HG03280 (cell line): ENCODE measurements at regions not wholly inside any gene's neighbourhood (a gene's known extent, or its start where the extent isn't known, plus 50 kb on each side); places are given as distances from the start of the nearest gene placed in this dataset.
"Not testable (repeated sequence)": the region's sequence is repeated elsewhere in the genome, so short reads cannot be mapped to it uniquely, and the experiment has no call there.

Experiments used
- ATAC-seq: cut with Tn5 transposase; IDR thresholded peaks from one replicate; pipeline ENCODE4 v1.9.1; 2021; ENCODE audit warnings: mild to moderate bottlenecking, moderate library complexity; ENCODE audit not compliant: unreplicated experiment

DNA sequence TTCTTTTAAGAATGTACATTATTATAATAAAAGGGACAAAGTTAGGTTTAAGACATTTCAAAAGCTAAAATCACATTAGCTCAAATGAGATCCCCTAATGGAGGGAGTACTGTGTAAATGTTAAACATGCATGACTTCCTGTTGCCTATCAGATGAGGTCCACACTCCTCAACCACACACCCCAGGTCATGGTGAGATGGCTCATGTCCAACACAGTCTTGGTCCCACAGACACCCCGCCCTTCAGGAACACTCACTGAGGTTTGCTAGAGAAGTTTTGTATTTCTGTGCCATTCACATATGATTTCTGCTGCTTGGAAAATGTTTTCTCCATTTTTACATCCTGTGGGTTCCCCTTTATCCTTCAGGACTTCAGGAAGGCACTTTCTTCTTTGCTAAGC is 491.0 kb downstream of the SOX11 start:
- ATAC-seq: no peak

DNA sequence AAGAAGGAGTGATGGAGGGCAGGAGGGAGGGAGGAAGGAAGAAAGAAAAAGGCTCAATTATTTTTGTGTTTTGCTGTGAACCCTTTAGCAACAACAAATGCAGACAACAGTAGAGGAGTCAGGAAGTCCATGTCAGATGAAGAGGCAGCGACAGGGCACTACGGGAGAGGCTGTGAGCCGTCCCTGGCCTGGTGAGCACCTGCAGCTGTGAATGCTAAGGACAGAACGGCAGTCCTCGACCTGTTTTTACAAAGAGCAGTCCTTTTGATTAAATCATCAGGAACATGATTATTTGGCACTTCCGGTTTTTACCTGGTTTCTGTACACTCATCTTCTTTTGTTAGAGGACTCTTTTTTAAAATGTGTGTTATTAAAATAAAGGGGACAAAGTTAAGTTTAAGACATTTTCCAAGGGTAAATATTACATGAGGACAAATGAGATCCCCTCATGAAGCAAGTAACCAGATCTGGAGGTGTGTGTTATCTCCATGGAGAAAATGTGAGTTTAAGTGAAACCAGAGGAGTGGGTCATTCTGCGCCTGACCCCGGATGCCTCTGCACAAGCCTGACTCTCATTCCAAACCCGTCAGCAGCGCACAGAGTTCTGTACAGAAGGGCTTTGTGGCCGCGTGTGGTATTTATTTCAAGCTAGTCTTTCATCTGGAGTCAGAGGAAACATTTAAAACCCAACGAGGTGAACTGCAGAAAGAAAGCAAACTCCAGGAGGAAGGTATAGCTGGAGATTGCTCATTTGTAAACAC is 492.5 kb downstream of the SOX11 start:
- no peak for ATAC-seq

DNA sequence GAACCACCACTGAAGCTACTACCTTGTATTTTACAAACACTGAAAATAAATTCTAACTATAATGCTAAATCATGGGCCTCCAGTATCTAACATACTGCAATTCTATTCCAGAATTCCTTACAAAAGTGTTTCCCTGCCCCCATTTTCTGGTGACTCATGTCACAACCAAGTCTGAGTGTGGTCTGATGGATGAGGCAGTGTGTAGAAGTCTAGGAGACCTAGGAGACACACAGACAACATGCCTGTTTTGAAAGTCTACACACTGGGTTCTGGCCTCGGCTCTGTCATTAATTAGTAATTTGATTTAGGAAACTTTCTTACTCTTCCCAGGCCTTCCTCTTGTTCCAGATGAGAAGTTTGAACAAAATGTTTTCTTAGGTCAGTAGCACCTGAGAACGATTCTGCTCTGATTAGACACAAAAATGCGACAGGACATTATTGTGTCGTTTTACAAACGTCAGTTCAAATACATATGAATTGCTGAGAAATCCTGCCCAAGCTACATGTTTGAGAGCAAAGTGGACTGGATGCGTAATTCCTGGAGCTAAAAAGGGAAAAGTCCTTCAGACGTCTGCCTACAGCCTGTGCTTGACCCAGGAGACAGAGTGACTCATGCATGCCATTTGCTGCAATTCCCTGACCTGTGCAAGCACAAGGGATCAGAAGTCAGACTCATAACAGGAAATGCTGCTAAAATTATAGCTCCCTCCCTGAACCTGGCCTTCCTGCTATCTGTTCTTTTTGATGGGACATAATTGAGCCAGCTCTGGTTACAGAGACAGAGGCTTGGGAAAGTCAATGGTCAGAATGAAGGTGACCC is 494.4 kb downstream of the SOX11 start:
- ATAC-seq: no peak

DNA sequence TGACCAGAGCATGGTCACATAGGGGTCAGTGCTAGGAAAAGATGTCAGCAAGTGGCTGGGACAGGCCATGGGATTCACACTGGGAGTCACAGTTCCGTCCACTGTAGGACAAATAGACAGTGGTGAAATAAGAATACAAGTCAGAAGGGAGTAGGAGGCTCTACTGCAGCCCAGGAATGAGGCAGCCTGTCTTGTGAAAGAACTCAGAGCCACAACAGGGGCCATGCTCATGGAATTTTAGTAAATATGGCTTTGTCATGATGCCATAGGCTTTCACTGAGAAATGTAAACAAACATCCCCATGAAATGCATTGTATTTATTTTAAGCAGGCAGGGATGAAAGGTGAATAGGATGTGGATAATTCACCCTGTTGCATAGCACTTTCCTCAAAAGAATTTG is 504.3 kb downstream of the SOX11 start:
- ATAC-seq: no peak

DNA sequence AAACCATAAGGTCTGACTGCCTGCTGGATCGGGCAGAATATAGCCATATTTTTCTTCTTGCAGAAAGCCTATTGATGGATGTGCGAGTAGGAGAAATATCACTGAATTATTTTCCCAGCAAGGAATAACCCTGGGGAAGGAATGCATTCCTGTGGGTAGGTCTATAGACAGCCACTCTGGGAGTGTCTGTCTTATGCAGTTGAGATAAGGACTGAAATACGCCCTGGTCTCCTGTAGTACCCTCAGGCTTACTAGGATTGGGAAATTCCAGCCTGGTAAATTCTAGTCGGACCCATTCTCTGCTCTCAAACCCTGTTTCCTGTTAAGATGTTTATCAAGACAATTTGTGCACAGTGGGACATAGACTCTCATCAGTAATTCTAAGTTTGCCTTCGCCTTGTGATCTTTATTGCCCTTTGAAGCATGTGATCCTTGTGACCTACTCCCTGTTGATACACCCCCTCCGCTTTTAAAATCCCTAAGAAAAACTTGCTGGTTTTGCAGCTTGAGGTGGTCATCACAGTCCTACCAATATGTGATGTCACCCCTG is 506.3 kb downstream of the SOX11 start:
- ATAC-seq: not testable (repeated sequence)

DNA sequence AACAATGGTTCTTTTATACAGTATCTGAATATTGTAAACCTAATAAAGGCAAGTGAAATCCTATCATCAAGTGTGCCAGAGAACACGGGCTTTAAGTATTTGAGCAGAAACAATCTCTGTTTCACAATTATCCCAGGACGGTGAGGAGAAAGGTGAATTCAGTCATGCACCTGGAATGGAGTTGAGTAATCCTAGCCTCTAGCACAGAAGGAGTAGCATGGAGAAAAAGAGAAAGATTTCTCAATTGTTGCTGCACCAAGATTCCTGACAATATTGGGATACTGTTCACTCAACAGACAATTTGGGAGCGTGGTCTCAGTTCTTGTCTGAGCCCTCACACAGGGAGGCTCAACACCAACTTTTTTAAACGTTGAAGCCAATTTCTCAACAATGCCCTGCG is 510.6 kb downstream of the SOX11 start:
- no peak for ATAC-seq

DNA sequence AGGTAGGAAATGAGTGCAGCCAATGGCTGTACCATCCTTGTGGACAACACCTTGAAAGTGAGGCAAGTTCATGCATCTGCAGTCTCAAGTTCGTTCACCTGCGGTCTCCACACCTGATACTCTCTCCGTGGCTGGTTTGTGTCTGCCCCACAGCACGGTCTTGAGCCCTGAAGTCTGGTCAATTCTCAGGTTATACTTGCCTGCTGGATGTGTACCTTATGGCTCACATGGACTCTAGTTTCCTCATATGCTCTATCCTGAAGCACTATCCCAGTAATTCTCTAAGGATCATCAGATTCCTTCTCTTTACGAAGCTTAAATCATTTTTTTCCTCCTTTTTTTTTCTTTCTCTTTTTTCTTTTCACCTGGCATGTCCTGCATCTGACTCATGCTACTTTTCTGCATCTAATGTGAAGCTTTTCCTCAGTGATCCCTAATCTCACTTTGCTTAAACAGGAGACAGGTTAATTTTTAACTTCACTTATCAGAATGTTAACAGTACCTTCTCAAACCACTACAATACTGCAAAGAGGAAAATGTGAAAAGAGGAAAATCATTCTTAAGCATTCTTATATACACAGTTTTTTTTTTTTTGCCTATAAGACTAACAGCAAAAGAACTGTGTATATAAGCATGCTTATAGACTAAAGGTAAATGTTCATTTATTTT is 511.2 kb downstream of the SOX11 start:
- no peak for ATAC-seq

DNA sequence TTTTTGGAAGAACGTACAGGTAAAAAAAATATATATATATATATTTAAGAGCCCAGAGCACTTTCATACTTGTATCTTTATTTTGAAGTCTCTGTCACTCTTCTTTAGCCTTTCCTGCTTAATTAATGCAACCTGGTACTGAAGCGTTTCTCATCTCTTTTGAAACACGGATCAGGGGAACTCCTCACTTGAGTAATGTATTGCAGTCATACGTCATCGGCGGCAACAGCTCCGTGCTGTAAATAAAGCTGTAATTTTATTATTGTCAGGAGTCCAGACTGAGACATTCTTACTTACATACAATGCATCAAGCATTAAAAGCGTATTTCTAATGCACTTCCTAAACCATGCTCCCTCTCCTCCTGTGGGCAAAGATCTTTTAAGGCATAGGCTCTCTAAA is 514.7 kb downstream of the SOX11 start:
- no peak for ATAC-seq

DNA sequence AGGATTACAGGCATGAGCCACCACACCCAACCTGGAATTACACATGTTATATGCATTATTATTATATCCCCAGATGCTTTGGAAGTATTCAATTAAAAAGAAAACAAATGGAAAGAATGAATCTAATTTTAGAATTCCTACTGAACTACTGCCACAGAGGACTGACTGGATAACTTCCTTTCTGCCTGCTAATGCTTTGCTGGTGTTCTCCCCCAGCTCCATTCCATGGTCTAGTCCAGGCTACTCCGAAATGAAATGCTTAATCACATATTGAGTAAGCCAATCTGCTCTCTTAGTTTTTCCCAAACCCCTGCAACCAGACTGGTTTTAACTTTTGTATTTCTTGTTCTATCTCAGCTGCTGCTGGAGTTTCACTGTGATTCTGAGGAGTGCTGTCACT is 519.1 kb downstream of the SOX11 start:
- no peak for ATAC-seq

DNA sequence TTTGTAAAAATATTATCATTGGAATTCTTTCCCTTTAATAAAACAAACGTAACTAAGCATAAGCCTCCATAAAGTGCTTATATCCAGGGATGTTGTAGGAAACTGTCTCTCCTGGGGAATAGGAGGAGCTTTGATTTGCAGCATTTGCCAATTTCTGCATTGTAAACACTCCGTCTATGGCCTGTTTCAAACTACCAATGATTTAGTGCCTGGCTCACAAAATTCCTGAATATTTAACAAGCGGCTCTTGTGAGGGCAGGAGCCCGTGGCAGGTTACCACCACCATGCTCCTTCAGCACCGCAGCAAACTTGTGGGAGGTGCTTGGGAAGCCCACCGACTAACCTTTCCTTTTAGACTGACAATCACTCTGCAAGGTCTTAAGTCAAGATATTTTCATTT is 520.3 kb downstream of the SOX11 start:
- no peak for ATAC-seq

DNA sequence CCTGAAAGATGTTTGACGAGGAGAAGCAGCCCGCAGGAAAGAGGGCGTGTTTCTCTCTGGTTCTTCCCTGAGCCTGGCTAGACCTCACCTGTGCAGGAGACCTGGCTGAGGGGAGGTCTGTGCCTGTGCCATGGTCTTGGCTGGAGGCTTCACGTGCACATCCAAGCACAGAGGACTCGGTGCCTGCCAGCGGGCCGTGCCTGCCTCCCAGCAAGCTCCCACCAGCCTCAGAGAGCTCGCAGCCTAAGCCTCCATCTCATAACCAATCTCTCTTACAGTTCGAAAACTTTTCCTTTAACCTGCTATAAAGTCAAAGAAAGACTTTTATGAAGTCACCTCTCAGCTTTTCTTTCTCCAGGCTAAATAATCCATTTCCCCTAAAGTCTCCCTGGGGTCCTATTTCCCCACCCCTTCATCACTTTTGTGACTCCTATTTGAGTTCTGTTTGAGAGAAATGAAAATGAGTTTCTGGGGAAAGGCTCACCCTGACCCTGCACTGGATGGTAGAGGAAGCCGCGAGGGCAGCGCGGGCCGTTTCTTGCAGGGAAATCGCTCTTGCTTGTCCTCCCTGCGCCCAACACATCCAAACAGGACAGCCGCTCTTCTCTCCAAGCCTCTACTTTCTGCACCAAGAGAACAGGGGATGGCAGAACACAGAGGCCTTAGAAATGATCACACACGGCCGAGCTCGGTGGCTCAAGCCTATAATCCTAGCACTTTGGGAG is 521.0 kb downstream of the SOX11 start:
- ATAC-seq: no peak

DNA sequence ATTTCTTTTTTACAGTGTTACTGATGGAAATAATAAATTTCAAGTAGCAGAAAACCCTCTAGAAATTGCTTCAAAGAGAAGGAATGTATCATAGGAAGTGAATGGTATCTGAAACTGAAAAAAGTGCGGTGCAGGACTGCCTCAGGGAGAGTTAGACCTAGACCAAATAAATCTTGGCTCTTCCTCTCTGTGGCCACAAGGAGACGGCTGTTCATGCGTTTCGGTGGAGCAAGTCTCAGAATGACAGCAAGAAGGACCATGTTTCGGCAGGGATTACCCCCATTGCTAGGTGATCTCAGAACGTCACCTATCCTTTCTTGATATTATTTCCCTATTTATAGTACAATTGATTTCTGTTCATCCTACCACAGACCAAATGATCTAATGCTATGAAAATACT is 522.3 kb downstream of the SOX11 start:
- no peak for ATAC-seq

DNA sequence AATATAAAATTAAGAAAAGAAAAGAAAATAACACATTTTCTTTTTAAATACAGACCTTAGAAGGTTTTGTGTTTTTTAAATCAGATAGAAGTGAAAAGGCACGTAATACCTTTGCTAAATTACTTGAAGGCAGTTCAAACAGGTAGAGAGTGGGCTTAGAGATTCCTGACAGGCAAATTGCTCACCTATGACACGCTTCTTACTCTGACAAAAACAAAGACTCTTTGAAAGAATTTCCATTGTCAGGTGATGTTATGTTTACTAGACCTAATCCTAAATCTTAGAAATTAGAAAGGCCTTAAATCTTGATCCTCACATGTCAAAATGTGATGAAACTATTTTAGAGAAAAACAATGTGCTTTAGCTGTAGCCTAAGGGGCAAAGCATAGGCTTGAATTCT is 522.9 kb downstream of the SOX11 start:
- ATAC-seq: no peak

DNA sequence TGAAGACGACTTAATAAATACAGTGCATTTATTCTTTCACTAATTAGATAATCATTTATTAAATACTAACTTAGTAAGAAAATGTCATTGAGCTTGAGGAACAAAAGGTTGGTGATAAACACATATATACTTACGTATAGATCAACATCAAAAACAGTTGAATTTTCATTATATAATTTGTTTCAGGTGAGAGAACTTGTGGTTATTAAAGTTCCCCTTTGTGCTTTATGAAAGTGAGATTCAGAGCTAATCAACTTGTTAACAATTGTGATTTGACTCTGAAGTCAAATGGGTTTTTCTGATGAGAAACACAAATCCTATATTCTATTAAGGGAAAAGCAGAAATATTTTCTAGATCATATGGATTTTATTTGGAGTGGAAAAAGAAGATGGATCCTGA is 524.0 kb downstream of the SOX11 start:
- ATAC-seq: no peak

DNA sequence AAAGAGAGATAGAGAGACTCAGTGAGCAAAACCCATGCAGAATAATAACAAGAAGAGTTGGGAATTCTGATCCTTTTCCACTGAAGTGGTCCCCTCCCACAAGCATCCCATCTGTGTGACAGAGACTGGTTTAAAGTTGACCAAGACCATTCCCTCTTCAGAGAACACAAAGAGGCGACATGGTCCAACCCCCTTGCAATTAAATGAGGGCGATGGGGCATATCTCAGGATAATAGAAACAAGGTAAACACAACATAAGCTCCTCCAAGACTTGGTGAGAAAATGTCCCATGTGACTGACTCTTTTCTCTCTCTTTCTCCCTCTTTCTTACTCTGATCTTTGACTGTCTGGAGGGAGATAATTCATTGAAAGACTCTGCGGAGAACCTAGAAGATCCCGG is 526.7 kb downstream of the SOX11 start:
- no peak for ATAC-seq

DNA sequence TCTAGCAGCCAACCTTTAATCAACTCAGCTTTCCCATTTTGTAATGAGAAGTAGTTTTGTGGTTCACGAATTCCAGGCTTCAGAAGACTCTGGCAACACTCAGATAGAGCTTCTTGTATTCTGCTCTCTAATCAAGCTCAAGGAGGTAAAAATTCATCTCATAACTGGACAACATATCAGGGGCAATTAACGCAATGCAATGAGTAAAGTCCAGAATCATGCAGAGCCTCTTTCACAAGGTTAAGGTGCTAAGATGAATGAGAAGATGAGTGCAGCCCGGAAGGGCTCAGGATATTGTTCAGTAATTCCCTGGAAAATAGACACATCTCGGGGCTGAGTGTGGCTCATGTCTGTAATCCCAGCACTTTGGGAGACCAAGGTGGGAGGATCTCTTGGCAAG is 527.7 kb downstream of the SOX11 start:
- no peak for ATAC-seq

DNA sequence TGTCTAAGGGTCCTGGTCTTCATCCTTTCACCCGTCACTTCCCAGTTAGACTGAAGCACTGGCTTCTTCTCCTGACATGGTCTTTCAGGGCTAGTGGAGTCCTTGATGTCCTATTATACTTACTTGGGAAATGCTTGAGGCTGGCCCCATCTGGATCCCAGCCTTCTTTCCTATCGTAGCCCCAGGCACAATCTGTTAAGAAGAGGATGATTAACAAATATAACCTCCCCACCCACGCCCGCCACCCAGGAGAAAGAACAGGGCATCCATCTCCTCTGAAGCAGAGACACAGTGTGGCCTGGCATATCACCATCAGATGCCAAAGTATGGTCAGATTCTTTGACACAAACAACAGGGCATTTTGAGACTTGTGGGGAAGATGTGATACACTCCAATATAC is 530.1 kb downstream of the SOX11 start:
- ATAC-seq: no peak

DNA sequence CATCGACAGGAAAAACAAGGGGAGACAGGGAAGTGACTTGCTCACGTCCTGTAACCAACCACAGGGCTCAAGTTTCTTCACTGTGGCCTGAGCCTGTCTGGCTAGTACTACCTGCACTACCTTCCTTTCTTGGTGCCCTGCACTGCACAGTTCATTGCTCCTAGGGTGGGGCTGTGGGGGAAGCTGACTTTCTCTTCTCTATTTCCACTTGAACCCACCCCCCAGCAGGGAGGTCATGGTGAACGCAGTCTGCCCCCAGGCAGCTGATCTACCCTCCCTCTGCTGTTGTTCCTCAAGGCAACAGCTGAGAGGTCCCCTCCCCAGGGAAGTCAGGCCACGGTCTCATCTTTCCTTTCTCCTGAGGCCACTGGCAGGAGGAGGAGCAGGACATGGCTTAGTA is 532.1 kb downstream of the SOX11 start:
- no peak for ATAC-seq

DNA sequence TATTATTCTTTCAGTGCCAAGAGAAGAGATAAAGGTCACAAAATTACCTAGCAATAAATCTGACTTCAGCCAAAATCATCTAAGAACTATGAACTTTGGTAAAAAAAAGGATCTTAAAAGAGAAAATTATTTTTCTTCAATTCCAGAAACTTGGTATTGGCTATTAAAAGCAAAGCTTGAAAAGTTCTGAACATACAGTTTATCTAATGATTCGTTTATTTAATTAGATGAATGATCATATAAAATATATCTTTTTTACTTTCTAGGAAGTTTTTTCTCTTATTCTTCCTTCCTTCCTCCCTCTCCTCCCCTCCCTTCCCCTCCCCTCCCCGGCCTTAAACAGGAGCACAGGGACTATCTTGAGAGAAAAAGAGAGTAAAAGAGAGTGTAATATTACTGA is 536.1 kb downstream of the SOX11 start:
- ATAC-seq: no peak

DNA sequence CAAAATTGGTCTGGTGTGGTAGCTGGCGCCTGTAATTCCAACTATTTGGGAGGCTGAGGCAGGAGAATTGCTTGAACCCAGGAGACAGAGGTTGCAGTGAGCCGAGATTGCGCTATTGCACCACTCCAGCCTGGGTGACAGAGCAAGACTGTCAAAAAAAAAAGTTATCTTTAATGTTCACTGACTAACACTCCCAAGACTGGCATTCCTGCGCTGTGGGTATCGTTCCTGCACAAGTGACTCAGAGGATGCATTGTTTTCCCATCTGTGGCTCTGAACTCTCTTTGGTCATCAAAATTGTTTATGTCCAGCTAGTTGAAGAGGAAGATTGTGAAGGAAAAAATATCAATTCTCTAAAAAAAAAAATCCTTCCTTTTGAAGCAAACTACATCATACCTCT is 539.0 kb downstream of the SOX11 start:
- no peak for ATAC-seq

DNA sequence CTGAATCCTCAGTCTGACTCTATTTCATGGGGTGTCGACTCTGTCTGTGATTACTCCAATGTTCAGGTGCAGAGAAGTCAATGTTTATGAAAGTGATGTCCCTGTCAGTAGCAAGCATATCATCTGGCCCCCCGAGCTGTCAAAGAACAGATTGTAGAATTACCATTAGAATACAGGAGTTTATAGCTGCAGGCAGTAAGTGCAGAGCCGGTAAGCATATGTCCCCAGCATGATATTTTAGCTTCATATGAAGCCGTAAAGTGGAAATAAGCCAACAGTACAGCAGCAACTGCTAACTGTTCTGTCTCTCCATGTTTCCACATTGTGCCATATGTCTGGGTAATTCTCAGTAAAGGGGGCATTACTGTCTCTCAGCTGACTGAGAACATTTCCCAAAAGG is 541.8 kb downstream of the SOX11 start:
- ATAC-seq: no peak
